Natural killer cell treated with Interleukin-12 subunit alpha and Interleukin-12 subunit beta and Interleukin-15 and Interleukin-18, amount 100 ng/mL, for 72 hours (primary cell): ENCODE measurements at regions not wholly inside any gene's neighbourhood (a gene's known extent, or its start where the extent isn't known, plus 50 kb on each side); places are given as distances from the start of the nearest gene placed in this dataset.

ENCODE experiments used
- ATAC-seq, 2 donors: fragments of 150-1000 bp; cut with Tn5 transposase in 1 of 2; sonication (Bioruptor Pico), chemical (Tn5 transposase) in 1 of 2; 2 replicates each; pipeline ENCODE4 v1.10.0; 2021
- DNase-seq: peaks from one replicate; pipeline ENCODE4 v3.0.0; 2022; ENCODE audit warnings: low spot score
- H3K27ac Mint-ChIP-seq, 2 donors: 1 replicate in 1 of 2; 2 replicates in 1 of 2; pipeline ENCODE4 v1.8.0; 2022; ENCODE audit warnings: mixed read lengths in 2 of 2, mild to moderate bottlenecking in 1 of 2, moderate library complexity in 1 of 2
- H3K27me3 Mint-ChIP-seq, 2 donors: 1 replicate in 1 of 2; 2 replicates in 1 of 2; pipeline ENCODE4 v1.8.0; 2022; ENCODE audit warnings: mixed read lengths in 2 of 2
- H3K36me3 Mint-ChIP-seq: one replicate; pipeline ENCODE4 v1.8.0; 2022; ENCODE audit warnings: mixed read lengths
- H3K4me1 Mint-ChIP-seq, 2 donors: 1 replicate in 1 of 2; 2 replicates in 1 of 2; pipeline ENCODE4 v1.8.0; 2022; ENCODE audit warnings: low read depth in 2 of 2, mixed read lengths in 2 of 2, mild to moderate bottlenecking in 1 of 2
- H3K4me3 Mint-ChIP-seq: one replicate; pipeline ENCODE4 v1.8.0; 2022; ENCODE audit warnings: mixed read lengths
- H3K9me3 Mint-ChIP-seq: 2 replicates; pipeline ENCODE4 v1.8.0; 2022; ENCODE audit warnings: mixed read lengths

DNA sequence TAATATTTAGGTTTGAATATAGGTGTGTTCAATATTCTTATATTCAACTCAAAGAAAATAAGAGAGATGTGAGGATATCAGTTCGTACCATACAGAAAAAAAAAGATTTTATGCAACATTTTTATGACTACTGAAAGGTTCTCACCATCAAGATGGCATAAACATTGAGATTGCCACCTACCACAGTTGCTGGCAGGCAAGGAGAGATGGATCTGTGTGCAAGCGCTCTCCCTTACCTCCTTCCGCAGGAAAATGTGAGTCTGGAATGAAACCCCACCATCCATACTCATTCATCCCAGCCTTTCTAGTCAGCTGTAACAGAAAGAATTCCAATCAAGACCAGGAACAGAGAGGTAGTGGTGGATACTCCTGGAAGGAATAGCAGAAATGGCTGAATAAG is 376.9 kb downstream of the PPP3CA start:
- peaks cover 0 to 2% of the 10 kb centered on the region in 2 donors for H3K27me3 Mint-ChIP-seq
- no peaks in the 10 kb centered on the region for H3K9me3 Mint-ChIP-seq
- no peaks in the 10 kb centered on the region for H3K36me3 Mint-ChIP-seq
- DNase-seq (no peak), ATAC-seq (no peak)
- no peak overlapping the region for H3K4me3 Mint-ChIP-seq
- no peak overlapping the region for H3K27ac Mint-ChIP-seq
- peaks cover 0 to 3% of the 10 kb centered on the region in 2 donors for H3K4me1 Mint-ChIP-seq

DNA sequence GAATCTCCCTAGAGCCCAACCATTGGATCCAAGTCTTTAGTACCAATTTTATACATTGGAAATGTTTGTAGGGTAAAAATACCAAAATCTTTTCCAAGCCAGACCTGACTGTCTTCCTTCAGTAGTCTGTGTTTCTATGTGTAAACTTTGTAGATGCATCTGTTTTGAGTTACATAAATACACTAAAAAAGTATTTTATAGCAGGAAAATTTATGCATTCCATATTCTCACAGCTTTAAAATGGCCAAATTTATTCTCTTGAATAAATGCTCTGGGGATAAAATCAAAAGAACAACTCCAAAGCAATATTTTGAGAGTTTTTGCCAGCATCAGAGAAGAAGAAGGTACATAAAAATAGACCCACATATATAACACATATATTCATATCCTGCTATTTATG is 377.4 kb downstream of the PPP3CA start:
- H3K36me3 Mint-ChIP-seq = no peaks in the 10 kb centered on the region

DNA sequence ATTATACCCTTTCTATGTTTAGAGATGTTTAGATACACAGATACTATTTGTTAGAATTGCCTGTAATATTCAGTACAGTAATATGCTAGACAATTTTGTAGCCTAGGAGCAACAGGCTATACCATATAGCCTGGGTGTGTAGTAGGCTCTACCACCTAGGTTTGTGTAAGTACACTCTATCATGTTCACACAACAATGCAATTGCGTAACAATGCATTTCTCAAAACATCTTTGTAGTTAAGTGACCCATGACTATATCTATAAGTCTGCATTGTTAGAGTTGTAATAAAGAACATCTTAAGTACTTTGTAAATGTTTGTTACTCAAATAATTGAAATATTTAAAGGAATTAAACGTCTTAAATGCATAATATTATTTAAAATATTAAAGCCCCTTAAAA is 379.3 kb downstream of the PPP3CA start:
- Mint-ChIP-seq H3K27ac (no peak overlapping the region), H3K36me3 (no peaks in the 10 kb centered on the region), H3K27me3 (peaks cover 0 to 2% of the 10 kb centered on the region in 2 donors), H3K9me3 (no peaks in the 10 kb centered on the region), H3K4me1 (peaks cover 0 to 3% of the 10 kb centered on the region in 2 donors), H3K4me3 (no peak overlapping the region)
- DNase-seq (no peak), ATAC-seq (no peak)

More for the DNA sequence above, 377.4 kb downstream of the PPP3CA start:
- H3K27ac Mint-ChIP-seq = no peak overlapping the region
- DNase-seq = no peak
- H3K4me3 Mint-ChIP-seq = no peak overlapping the region
- ATAC-seq = no peak
- peaks cover 0 to 2% of the 10 kb centered on the region in 2 donors for H3K27me3 Mint-ChIP-seq
- no peaks in the 10 kb centered on the region for H3K9me3 Mint-ChIP-seq
- H3K4me1 Mint-ChIP-seq = peaks cover 0 to 3% of the 10 kb centered on the region in 2 donors

DNA sequence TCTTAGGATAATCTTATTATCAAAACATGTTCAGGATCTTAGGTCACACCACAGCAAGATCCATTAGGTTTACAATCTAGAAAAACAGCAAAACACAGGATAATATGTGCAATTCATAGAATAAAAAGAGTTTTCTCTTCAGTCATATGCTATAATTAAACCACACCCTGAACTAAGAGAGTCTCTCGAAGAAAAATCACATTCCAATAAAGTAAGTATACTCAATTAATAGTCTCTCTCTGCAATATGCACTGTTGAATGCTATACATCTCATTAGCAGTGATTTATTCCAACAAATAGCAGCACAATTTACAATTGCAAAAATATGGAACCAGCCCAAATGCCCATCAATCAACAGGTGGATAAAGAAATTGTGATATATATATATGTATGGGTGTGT is 383.7 kb downstream of the PPP3CA start:
- no peaks in the 10 kb centered on the region for H3K36me3 Mint-ChIP-seq
- H3K4me1 Mint-ChIP-seq = no peaks in the 10 kb centered on the region
- DNase-seq (no peak), ATAC-seq (no peak)
- no peak overlapping the region for H3K4me3 Mint-ChIP-seq
- H3K27ac Mint-ChIP-seq = no peak overlapping the region
- no peaks in the 10 kb centered on the region for H3K9me3 Mint-ChIP-seq
- H3K27me3 Mint-ChIP-seq = peaks cover 0 to 2% of the 10 kb centered on the region in 2 donors

DNA sequence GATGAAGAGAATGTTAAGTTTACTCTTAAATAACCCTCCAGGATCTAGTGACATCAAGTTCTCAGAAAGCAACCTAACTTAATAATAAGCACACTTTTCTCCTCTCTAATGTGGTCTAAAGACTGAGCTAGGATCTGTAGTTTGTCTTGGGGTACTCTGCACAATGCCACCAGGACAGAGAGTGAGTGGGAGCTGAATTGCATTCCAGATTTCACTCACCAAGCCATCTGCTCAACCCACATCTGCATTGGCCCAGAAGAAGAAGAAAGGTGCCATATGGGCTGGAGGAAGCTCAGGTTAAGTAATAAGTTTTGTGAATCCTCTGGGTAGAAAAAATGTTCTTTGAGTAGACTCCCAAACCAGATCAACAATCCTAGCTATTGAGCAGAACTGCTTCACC is 384.6 kb downstream of the PPP3CA start:
- H3K4me1 Mint-ChIP-seq = no peaks in the 10 kb centered on the region
- H3K36me3 Mint-ChIP-seq = no peaks in the 10 kb centered on the region
- DNase-seq = no peak
- no peaks in the 10 kb centered on the region for H3K9me3 Mint-ChIP-seq
- H3K27ac Mint-ChIP-seq = no peak overlapping the region
- no peak overlapping the region for H3K4me3 Mint-ChIP-seq
- no peak for ATAC-seq
- peaks cover 0 to 2% of the 10 kb centered on the region in 2 donors for H3K27me3 Mint-ChIP-seq

DNA sequence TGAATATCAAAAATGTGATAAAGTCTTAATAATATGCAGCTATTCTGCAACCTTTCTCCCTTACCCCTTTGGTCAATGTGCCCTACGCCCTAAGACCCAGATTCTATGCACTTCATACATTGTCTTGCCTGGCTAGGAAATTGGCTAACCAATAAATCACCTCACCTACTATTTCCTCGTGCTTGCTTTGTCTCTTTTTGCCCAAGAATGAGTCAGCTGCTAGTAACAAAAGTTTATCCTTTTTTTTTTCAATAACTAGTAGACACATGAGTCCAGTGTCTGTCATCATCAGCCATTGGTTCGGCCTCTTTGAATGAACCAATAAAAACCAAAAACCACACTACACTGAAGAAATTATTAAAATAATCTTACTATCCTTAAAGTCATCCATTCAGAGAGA is 387.1 kb downstream of the PPP3CA start:
- DNase-seq (no peak), ATAC-seq (no peak)
- H3K27me3 Mint-ChIP-seq = no peaks in the 10 kb centered on the region
- no peaks in the 10 kb centered on the region for H3K4me1 Mint-ChIP-seq
- no peak overlapping the region for H3K4me3 Mint-ChIP-seq
- no peaks in the 10 kb centered on the region for H3K9me3 Mint-ChIP-seq
- no peaks in the 10 kb centered on the region for H3K36me3 Mint-ChIP-seq
- no peak overlapping the region for H3K27ac Mint-ChIP-seq

DNA sequence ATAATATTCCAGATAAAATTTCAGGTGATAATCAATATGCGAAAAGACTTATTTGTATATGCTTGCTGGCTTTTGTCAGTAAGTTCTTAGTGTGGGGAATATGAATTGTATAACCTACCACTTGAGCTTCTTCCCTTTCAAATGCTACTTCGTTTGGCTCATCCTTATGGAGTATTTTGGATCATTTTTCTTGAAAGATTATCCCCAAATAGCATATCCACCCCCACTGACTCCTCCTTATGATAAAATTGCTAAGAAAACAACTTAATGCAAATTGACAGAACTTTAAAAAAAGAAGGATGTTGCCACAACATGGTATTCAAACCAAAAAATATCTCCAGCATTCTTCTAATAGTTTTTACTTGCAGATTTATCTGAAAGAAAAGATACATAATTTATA is 393.3 kb downstream of the PPP3CA start:
- no peak overlapping the region for H3K4me3 Mint-ChIP-seq
- no peaks in the 10 kb centered on the region for H3K9me3 Mint-ChIP-seq
- H3K27me3 Mint-ChIP-seq = peaks cover 5 to 6% of the 10 kb centered on the region in 2 donors
- no peaks in the 10 kb centered on the region for H3K36me3 Mint-ChIP-seq
- no peaks in the 10 kb centered on the region for H3K4me1 Mint-ChIP-seq
- H3K27ac Mint-ChIP-seq = no peak overlapping the region
- ATAC-seq = no peak
- DNase-seq = no peak

DNA sequence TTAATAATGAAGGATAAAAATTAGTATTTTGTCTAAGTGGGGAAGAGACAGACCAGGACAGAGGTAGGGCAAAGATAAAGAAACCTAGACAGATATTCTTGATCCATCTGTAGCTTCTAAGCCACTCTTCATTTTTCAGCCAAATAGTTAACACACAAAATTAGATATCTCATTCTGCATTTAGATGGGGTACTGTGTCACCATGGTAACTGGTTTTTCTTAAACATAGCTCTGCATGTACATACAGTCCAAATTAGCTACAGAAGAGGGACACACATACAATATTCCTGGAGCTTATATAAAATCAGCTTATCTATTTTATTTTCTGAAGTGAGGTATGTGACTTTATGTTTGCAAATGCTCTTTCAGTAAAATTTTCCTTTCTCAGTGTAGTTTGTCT is 393.7 kb downstream of the PPP3CA start:
- Mint-ChIP-seq H3K9me3 (no peaks in the 10 kb centered on the region), H3K4me3 (no peak overlapping the region), H3K27ac (no peak overlapping the region), H3K36me3 (no peaks in the 10 kb centered on the region), H3K4me1 (no peaks in the 10 kb centered on the region), H3K27me3 (peaks cover 5 to 6% of the 10 kb centered on the region in 2 donors)
- no peak for ATAC-seq
- no peak for DNase-seq

DNA sequence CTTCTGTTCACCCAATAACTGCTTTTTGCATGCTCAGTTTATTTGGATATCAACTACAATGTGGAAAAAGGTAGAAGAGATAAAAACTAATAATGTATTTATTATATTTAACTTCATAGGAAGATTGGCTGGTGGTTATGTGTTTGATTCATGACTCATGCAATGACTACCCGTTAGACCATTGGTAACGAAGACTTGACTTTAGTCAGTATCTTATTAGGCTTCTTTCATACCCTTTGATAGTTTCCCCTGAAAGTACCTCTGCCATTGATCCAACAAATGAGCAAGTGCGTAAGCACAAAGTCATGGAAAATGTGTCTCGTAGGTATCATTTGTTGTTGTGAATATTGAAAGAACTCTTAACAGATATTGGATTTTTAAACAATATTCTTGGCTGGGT is 394.7 kb downstream of the PPP3CA start:
- Mint-ChIP-seq H3K36me3 (no peaks in the 10 kb centered on the region), H3K27me3 (peaks cover 5 to 7% of the 10 kb centered on the region in 2 donors), H3K27ac (no peak overlapping the region), H3K9me3 (no peaks in the 10 kb centered on the region), H3K4me3 (no peak overlapping the region), H3K4me1 (no peaks in the 10 kb centered on the region)
- ATAC-seq = no peak
- DNase-seq = no peak

DNA sequence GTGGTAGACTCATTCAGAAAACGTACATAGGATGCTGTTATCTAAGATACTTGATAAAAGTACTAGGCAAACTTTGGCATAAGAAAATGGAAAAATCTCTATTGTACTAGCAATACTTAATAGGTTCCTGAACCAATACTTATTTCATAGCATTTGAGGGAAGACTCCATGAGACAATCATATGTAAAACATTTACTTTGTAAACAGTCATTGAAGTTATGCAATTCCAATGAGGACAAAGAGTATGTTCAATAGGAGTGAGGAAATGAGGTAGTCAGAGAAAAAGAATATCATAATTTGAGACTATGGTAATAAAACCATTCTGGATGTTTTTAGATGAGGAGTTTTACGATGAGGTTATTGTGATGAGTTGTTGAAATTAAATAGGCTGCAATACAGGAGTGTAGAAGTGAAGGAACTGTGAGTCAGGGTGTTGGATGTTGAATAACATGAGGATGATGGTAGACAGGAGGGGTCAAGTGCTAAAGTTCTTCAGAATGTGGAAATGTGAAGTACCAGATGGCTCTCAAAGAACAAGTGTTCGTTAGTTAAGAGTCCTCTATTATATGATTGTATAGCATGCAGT is 397.9 kb downstream of the PPP3CA start:
- Mint-ChIP-seq H3K27ac (no peak overlapping the region), H3K9me3 (no peaks in the 10 kb centered on the region), H3K36me3 (no peaks in the 10 kb centered on the region), H3K4me3 (no peak overlapping the region), H3K4me1 (no peaks in the 10 kb centered on the region), H3K27me3 (peaks cover 9 to 10% of the 10 kb centered on the region in 2 donors)
- DNase-seq (no peak), ATAC-seq (no peak)

DNA sequence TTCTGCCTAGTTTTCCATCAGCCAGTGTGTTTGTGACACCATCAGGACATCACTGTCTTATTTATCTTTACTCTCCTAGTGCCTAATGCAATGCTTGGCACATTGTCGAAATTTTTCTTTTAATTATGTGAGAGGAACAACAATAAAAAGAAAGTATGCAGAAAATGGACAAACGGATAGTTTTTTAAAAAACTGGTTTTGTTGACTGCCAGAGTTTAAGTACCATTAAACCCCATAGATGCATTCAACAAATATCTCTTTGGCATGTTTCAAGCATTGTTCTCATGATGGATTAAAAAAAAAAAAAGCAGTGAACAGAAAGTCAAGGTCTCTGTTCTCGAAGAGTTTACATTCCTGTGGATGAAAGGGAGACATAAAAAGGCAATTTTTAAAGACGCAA is 398.4 kb downstream of the PPP3CA start:
- H3K36me3 Mint-ChIP-seq = no peaks in the 10 kb centered on the region
- DNase-seq (no peak), ATAC-seq (no peak)
- H3K27me3 Mint-ChIP-seq = peaks cover 9 to 10% of the 10 kb centered on the region in 2 donors
- H3K4me1 Mint-ChIP-seq = no peaks in the 10 kb centered on the region
- H3K9me3 Mint-ChIP-seq = no peaks in the 10 kb centered on the region
- no peak overlapping the region for H3K27ac Mint-ChIP-seq
- H3K4me3 Mint-ChIP-seq = no peak overlapping the region

DNA sequence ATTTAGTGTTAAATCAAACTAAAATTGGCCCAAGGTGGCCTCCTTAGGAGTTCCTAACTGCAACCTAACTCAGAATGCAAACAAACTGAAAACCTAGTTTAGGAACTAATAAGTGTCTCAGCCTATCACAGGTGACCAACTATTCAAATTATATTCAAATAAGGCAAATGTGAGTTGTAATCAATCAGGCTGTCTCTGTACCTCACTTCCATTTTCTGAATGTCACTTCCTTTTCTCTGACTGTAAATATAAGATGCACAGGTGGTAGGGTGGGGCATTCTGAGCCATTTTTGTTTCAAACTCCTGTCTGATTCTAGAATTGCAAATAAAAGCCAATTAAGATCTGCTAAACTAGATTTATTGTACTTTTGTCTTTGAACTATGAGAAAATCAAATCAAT is 401.5 kb downstream of the PPP3CA start:
- Mint-ChIP-seq H3K27ac (no peak overlapping the region), H3K36me3 (peaks cover 6% of the 10 kb centered on the region), H3K4me1 (no peaks in the 10 kb centered on the region), H3K27me3 (peaks cover 6 to 10% of the 10 kb centered on the region in 2 donors), H3K4me3 (no peak overlapping the region), H3K9me3 (peaks cover 5% of the 10 kb centered on the region)
- no peak for ATAC-seq
- DNase-seq = no peak

DNA sequence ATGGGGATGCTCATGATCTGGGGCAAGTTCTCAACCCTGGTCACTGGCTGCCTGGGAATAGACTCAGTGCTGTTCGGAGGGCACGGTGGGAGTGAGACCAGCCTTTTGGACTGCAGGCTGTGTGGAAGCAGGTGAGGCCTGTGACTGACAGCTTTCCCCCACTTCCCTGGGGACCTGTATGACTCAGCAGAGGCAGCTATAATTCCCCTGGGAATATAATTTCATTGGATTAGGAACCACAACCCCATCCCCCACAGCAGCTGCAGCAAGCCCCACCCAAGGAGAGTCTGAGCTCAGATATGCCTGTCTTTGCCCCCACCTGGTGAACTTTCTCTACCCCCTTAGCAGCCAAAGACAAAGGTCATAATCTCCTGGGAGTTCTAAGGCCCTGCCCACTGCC is 408.6 kb downstream of the PPP3CA start:
- H3K9me3 Mint-ChIP-seq = peaks cover 4% of the 10 kb centered on the region
- H3K36me3 Mint-ChIP-seq = peaks cover 6% of the 10 kb centered on the region
- H3K4me1 Mint-ChIP-seq = peaks cover 0 to under 1% of the 10 kb centered on the region in 2 donors
- no peak for ATAC-seq
- no peaks in the 10 kb centered on the region for H3K27me3 Mint-ChIP-seq
- H3K27ac Mint-ChIP-seq = no peak overlapping the region
- DNase-seq = no peak
- H3K4me3 Mint-ChIP-seq = no peak overlapping the region

DNA sequence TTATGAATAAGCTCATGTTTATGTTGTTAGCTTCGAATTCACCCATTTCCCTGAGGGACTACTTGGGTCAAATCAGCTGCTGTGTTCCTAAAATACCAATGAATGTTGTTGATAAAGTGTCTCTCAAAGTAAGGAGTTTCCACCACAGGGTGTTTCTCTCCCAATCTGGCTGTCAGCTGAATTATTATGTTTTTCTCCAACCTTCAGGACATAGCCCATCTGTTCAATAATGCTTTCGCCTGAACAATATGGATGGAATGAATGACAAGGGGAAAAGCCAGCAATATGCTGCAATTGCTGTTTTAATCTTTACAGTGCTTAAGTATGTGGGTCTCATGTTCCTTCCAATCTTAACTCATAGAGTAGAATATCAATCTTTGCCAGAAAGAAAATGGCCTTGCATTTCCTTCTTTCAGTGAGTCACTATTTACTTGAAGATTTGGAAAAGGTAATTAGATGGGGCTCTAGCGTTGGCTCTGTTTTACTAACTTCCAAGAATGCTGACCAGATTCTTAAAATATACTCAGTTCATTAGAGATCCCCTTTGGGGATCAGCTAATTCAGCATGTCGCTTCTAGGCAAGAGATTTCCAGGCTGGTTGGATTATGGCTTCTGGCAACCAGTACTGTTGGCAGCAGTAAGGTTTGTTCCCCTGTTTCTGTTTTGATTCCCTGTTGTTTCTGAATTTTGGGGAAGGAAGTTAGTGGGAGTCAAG is 410.5 kb downstream of the PPP3CA start:
- Mint-ChIP-seq H3K27ac (no peak overlapping the region), H3K4me3 (no peak overlapping the region), H3K36me3 (no peaks in the 10 kb centered on the region), H3K9me3 (no peaks in the 10 kb centered on the region), H3K4me1 (peaks cover 4 to 12% of the 10 kb centered on the region in 2 donors), H3K27me3 (no peaks in the 10 kb centered on the region)
- DNase-seq (no peak), ATAC-seq (no peak)

DNA sequence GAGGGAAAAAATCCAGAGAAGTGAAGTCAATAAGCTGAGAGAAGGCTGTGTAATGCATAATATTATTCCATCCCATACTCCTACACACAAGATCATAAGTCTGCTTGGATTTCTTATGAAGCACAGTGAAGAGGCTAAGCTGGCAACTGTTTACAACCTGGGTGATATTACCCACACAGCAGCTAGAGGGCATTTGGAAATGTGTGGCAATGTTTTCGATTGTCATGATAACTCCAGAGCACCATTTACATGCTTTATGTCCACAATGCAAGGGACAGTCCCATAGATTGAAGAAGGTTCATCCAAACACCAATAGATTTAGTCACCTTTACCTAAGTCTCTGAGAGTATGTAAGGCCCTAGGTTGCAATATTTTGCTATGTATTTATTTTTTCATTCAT is 412.2 kb downstream of the PPP3CA start:
- Mint-ChIP-seq H3K36me3 (no peaks in the 10 kb centered on the region), H3K4me1 (peaks cover 4 to 12% of the 10 kb centered on the region in 2 donors)
- no peak for ATAC-seq

More for the DNA sequence above, 412.2 kb downstream of the PPP3CA start:
- Mint-ChIP-seq H3K27me3 (no peaks in the 10 kb centered on the region), H3K27ac (no peak overlapping the region), H3K9me3 (no peaks in the 10 kb centered on the region), H3K4me3 (no peak overlapping the region)
- DNase-seq = no peak
